ENCODE measurements at regions not wholly inside any gene's neighbourhood (a gene's known extent, or its start where the extent isn't known, plus 50 kb on each side); places are given as distances from the start of the nearest gene placed in this dataset.

GRCh38 chr20:58150772-58151171, 77.7 kb downstream of the ANKRD60 start:
- Histone ChIP-seq H3K4me3 (no peak overlapping the region), H3K4me1 (ENCODE audit: control insufficient read depth in 5 of 5, insufficient read depth in 5 of 5, low read length in 5 of 5) (peaks cover 0 to 3% (median 0%) of the 10 kb centered on the region in 5 donors), H3K27ac (ENCODE audit: low read depth in 1 of 2, low read length in 1 of 2) (no peak overlapping the region), H3K9ac (ENCODE audit: insufficient read depth in 1 of 2, low read length in 2 of 2) (no peak overlapping the region), H3K36me3 (ENCODE audit: control insufficient read depth in 4 of 4, insufficient read depth in 4 of 4, low read length in 4 of 4) (no peaks in the 10 kb centered on the region), H3K9me3 (ENCODE audit: control insufficient read depth in 4 of 4, insufficient read depth in 3 of 4, low read length in 3 of 4) (peaks cover 0 to 5% (median 0%) of the 10 kb centered on the region in 4 donors), H3K27me3 (ENCODE audit: control insufficient read depth in 3 of 3, insufficient read depth in 3 of 3, low read length in 2 of 3) (peaks cover 0 to 36% (median 6%) of the 10 kb centered on the region in 3 donors)
- 14 to 21% methylated on average over 31 of the region's 31 CpGs for WGBS, 2 donors
- DNase-seq = peak in 1 of 3 donors; percentile 33
- no peak for ATAC-seq (ENCODE audit: insufficient read depth, low FRiP score)
- no peak for TF ChIP-seq CTCF (IDR thresholded peaks at IDR 0.05; ENCODE audit: control extremely low read depth, extremely low read depth)

GRCh38 chr20:58149437-58150091, 78.9 kb downstream of the ANKRD60 start:
- peaks cover 0 to 3% (median 0%) of the 10 kb centered on the region in 5 donors for H3K4me1 ChIP-seq (ENCODE audit: control insufficient read depth in 5 of 5, insufficient read depth in 5 of 5, low read length in 5 of 5)
- no peaks in the 10 kb centered on the region for H3K36me3 ChIP-seq (ENCODE audit: control insufficient read depth in 4 of 4, insufficient read depth in 4 of 4, low read length in 4 of 4)
- H3K27ac ChIP-seq (ENCODE audit: low read depth in 1 of 2, low read length in 1 of 2) = no peak overlapping the region
- TF ChIP-seq CTCF (IDR thresholded peaks at IDR 0.05; ENCODE audit: control extremely low read depth, extremely low read depth) = no peak
- H3K27me3 ChIP-seq (ENCODE audit: control insufficient read depth in 3 of 3, insufficient read depth in 3 of 3, low read length in 2 of 3) = peaks cover 0 to 36% (median 6%) of the 10 kb centered on the region in 3 donors
- peaks cover 0 to 4% (median 0%) of the 10 kb centered on the region in 4 donors for H3K9me3 ChIP-seq (ENCODE audit: control insufficient read depth in 4 of 4, insufficient read depth in 3 of 4, low read length in 3 of 4)
- ATAC-seq (ENCODE audit: insufficient read depth, low FRiP score) = no peak
- no peak overlapping the region for H3K9ac ChIP-seq (ENCODE audit: insufficient read depth in 1 of 2, low read length in 2 of 2)
- no peak overlapping the region for H3K4me3 ChIP-seq
- WGBS, 2 donors = 70 to 74% methylated on average over 5 of the region's 5 CpGs
- DNase-seq = no peak

- no peak for TF ChIP-seq CTCF (IDR thresholded peaks at IDR 0.05; ENCODE audit: control extremely low read depth, extremely low read depth)
- no peaks in the 10 kb centered on the region for H3K36me3 ChIP-seq (ENCODE audit: control insufficient read depth in 4 of 4, insufficient read depth in 4 of 4, low read length in 4 of 4)
- H3K4me3 ChIP-seq = no peak overlapping the region
- no peak overlapping the region for H3K9ac ChIP-seq (ENCODE audit: insufficient read depth in 1 of 2, low read length in 2 of 2)
- no peak for DNase-seq
- peaks cover 0 to 35% (median 6%) of the 10 kb centered on the region in 3 donors for H3K27me3 ChIP-seq (ENCODE audit: control insufficient read depth in 3 of 3, insufficient read depth in 3 of 3, low read length in 2 of 3)
- H3K9me3 ChIP-seq (ENCODE audit: control insufficient read depth in 4 of 4, insufficient read depth in 3 of 4, low read length in 3 of 4) = peaks cover 0 to 4% (median 0%) of the 10 kb centered on the region in 4 donors
- peaks cover 0 to 3% (median 0%) of the 10 kb centered on the region in 5 donors for H3K4me1 ChIP-seq (ENCODE audit: control insufficient read depth in 5 of 5, insufficient read depth in 5 of 5, low read length in 5 of 5)
- 56 to 68% methylated on average over 8 of the region's 8 CpGs for WGBS, 2 donors
- H3K27ac ChIP-seq (ENCODE audit: low read depth in 1 of 2, low read length in 1 of 2) = no peak overlapping the region
- no peak for ATAC-seq (ENCODE audit: insufficient read depth, low FRiP score)
These were observed 79.6 kb downstream of the ANKRD60 start for GRCh38 chr20:58148891-58149290.

Data from lung (tissue), 11 donors.